VCaP (cell line): ENCODE measurements at regions not wholly inside any gene's neighbourhood (a gene's known extent, or its start where the extent isn't known, plus 50 kb on each side); places are given as distances from the start of the nearest gene placed in this dataset.

Experiments used
- H3K27ac ChIP-seq: fragments of 450-650 bp; 2 replicates; pipeline ENCODE4 v1.5.1; 2017
- CTCF ChIP-seq: fragments of 450-650 bp; conservative IDR thresholded peaks from 2 replicates; pipeline ENCODE4 v1.5.1; 2017; ENCODE audit warnings: mild to moderate bottlenecking, moderate library complexity

GRCh38 chr1:117289316-117289870 is 77.9 kb upstream of the MAN1A2 start:
- TF ChIP-seq CTCF, result no peak
- no peak overlapping the region for H3K27ac ChIP-seq

GRCh38 chr1:117286562-117286961 is 75.8 kb upstream of the VTCN1 start:
- no peak for TF ChIP-seq CTCF
- H3K27ac ChIP-seq, result no peak overlapping the region

GRCh38 chr1:117286145-117286544 is 75.4 kb upstream of the VTCN1 start:
- H3K27ac ChIP-seq, result no peak overlapping the region
- TF ChIP-seq CTCF, result no peak

- peak; percentile 79 for TF ChIP-seq CTCF
- no peak overlapping the region for H3K27ac ChIP-seq
Observed at GRCh38 chr1:117284399-117285215, 73.9 kb upstream of the VTCN1 start.

GRCh38 chr1:117278531-117278930 is 67.8 kb upstream of the VTCN1 start:
- no peak for TF ChIP-seq CTCF
- H3K27ac ChIP-seq, result no peak overlapping the region

- no peak overlapping the region for H3K27ac ChIP-seq
Observed at GRCh38 chr1:117275055-117275454, 64.3 kb upstream of the VTCN1 start.

GRCh38 chr1:117271959-117272358 is 61.2 kb upstream of the VTCN1 start:
- no peak for TF ChIP-seq CTCF
- H3K27ac ChIP-seq, result no peak overlapping the region

More at GRCh38 chr1:117275055-117275454, 64.3 kb upstream of the VTCN1 start:
- TF ChIP-seq CTCF, result no peak
